HepG2 (cell line): ENCODE measurements at regions not wholly inside any gene's neighbourhood (a gene's known extent, or its start where the extent isn't known, plus 50 kb on each side); places are given as distances from the start of the nearest gene placed in this dataset.

Source experiments
- ATAC-seq: fragments of 200-7000 bp; cut with Tn5 transposase; 3 replicates; pipeline ENCODE4 v1.9.1; 2020; ENCODE audit warnings: mild to moderate bottlenecking, moderate library complexity
- BruUV-seq: library from RNA; stranded (reverse); fragments of 400-500 nt; replicated peaks from 2 replicates; lab custom pipeline; 2021; lab: Mats Ljungman, UMichigan
- CTCF ChIA-PET: fragments of 300-600 bp; formaldehyde crosslinking; extraction: SDS; loops from one replicate; lab custom pipeline; 2021; ENCODE audit warnings: low total read pairs, inconsistent platforms, low intra/inter-chr PET ratio; lab: Yijun Ruan, JAX
- POLR2A ChIA-PET: fragments of 350-600 bp; sonication (Branson Sonifier 250); formaldehyde crosslinking; loops from one replicate; lab custom pipeline; 2020; ENCODE audit warnings: antibody characterized with exemption, inconsistent platforms; lab: Yijun Ruan, JAX
- DNase-seq: peaks from one replicate; pipeline ENCODE4 v3.0.0-alpha.2; 2015; ENCODE audit warnings: low spot score
- FAIRE-seq: peaks from 3 replicates; lab custom pipeline; 2011; peaks lifted over from hg19 to GRCh38; lab: Jason Lieb, UNC
- H2AFZ ChIP-seq: one replicate; pipeline ENCODE4 v1.6.1; 2011; ENCODE audit warnings: low read length, inconsistent platforms
- H3K27ac ChIP-seq: fragments of 300-600 bp; 3 replicates; pipeline ENCODE4 v1.8.0; 2011; ENCODE audit warnings: mixed run types, mild to moderate bottlenecking, mixed read lengths, low read length, inconsistent platforms; ENCODE audit not compliant: insufficient read depth; ENCODE audit errors: extremely low read length
- H3K27me3 ChIP-seq, 2 experiments: fragments of 200-600 bp in 1 of 2; 2 replicates in 1 of 2; 3 replicates in 1 of 2; pipeline versions ENCODE4 v1.6.0 to v1.8.0; 2011; ENCODE audit warnings: low read length in 2 of 2, mild to moderate bottlenecking in 2 of 2, moderate library complexity in 2 of 2, inconsistent platforms in 1 of 2; ENCODE audit not compliant: insufficient read depth in 2 of 2, control insufficient read depth in 1 of 2
- H3K36me3 ChIP-seq, 2 experiments: fragments of 200-600 bp in 1 of 2; replicated peaks in 1 of 2; 2 replicates in 1 of 2; 3 replicates in 1 of 2; pipeline versions ENCODE4 v1.5.1 to v1.8.0; 2011; ENCODE audit warnings: low read length in 2 of 2, inconsistent platforms in 1 of 2; ENCODE audit not compliant: insufficient read depth in 2 of 2, control insufficient read depth in 1 of 2
- H3K4me1 ChIP-seq: 2 replicates; pipeline ENCODE4 v1.5.1; 2012; ENCODE audit warnings: low read length, inconsistent platforms; ENCODE audit not compliant: insufficient read depth
- H3K4me2 ChIP-seq: 2 replicates; pipeline ENCODE4 v1.6.0; 2011; ENCODE audit warnings: low read depth, low read length, inconsistent platforms
- H3K4me3 ChIP-seq, 3 experiments: fragments of 200-600 bp in 1 of 3; sonication (generic), shearing (Covaris generic) in 1 of 3; replicated peaks in 1 of 3; 2 replicates each; pipeline ENCODE4 v1.5.1; 2011 to 2016; ENCODE audit warnings: low read length in 3 of 3, inconsistent platforms in 2 of 3, low read depth in 2 of 3, mild to moderate bottlenecking in 2 of 3, control low read depth in 1 of 3, mixed read lengths in 1 of 3; ENCODE audit not compliant: insufficient read depth in 1 of 3
- H3K79me2 ChIP-seq: one replicate; pipeline ENCODE4 v1.6.1; 2011; ENCODE audit warnings: low read length, inconsistent platforms; ENCODE audit not compliant: insufficient read depth
- H3K9ac ChIP-seq: 2 replicates; pipeline ENCODE4 v1.6.0; 2011; ENCODE audit warnings: mild to moderate bottlenecking, low read depth, low read length, inconsistent platforms; ENCODE audit not compliant: insufficient read depth
- H3K9me3 ChIP-seq: 2 replicates; pipeline ENCODE4 v1.5.1; 2012; ENCODE audit warnings: mild to moderate bottlenecking, low read length
- H4K20me1 ChIP-seq: 2 replicates; pipeline ENCODE4 v1.6.0; 2011; ENCODE audit warnings: inconsistent platforms, mild to moderate bottlenecking, low read length, moderate library complexity; ENCODE audit not compliant: insufficient read depth
- BRD4 ChIP-seq: sonication (generic); formaldehyde crosslinking; IDR thresholded peaks from 2 replicates; pipeline ENCODE4 v1.4.0; 2020; ENCODE audit warnings: missing genetic modification reagents
- CC2D1A ChIP-seq: sonication (generic); formaldehyde crosslinking; IDR thresholded peaks from 2 replicates; pipeline ENCODE4 v1.8.1; 2023; ENCODE audit warnings: mild to moderate bottlenecking, missing genetic modification reagents
- HNF4G ChIP-seq, 2 experiments: sonication (generic) in 1 of 2; formaldehyde crosslinking in 1 of 2; IDR thresholded peaks; 2 replicates each; pipeline versions ENCODE4 v1.4.0 to v1.6.1; 2011 to 2020; ENCODE audit warnings: borderline replicate concordance in 2 of 2, low read depth in 2 of 2, mild to moderate bottlenecking in 2 of 2, low read length in 1 of 2, missing genetic modification reagents in 1 of 2, moderate library complexity in 1 of 2
- HOXA3 ChIP-seq: sonication (generic); formaldehyde crosslinking; IDR thresholded peaks from 2 replicates; pipeline ENCODE4 v1.5.0; 2020; ENCODE audit warnings: missing genetic modification reagents
- HOXD1 ChIP-seq: sonication (generic); formaldehyde crosslinking; IDR thresholded peaks from 2 replicates; pipeline ENCODE4 v1.5.0; 2020; ENCODE audit warnings: missing genetic modification reagents
- KDM5A ChIP-seq: fragments of 200-600 bp; sonication (generic); IDR thresholded peaks from 2 replicates; pipeline ENCODE4 v1.7.0; 2018; ENCODE audit warnings: antibody characterized with exemption, mild to moderate bottlenecking, low read length, borderline replicate concordance
- NR1H2 ChIP-seq: sonication (generic); formaldehyde crosslinking; IDR thresholded peaks from 2 replicates; pipeline ENCODE4 v1.8.1; 2022; ENCODE audit warnings: low read depth, missing genetic modification reagents, borderline replicate concordance
- RAD21 ChIP-seq: fragments of 450-650 bp; formaldehyde crosslinking; IDR thresholded peaks from 2 replicates; pipeline ENCODE4 v1.5.0; 2020; ENCODE audit warnings: mild to moderate bottlenecking
- SP5 ChIP-seq: IDR thresholded peaks from 2 replicates; pipeline ENCODE4 v1.6.1; 2016; ENCODE audit warnings: low read depth, borderline replicate concordance
- STAG1 ChIP-seq: sonication (generic); formaldehyde crosslinking; IDR thresholded peaks from 2 replicates; pipeline ENCODE4 v1.4.0; 2020; ENCODE audit warnings: missing genetic modification reagents
- TAF1 ChIP-seq: sonication (generic); formaldehyde crosslinking; IDR thresholded peaks from 2 replicates; pipeline ENCODE4 v1.4.0; 2020; ENCODE audit warnings: missing genetic modification reagents
- ZFAT ChIP-seq: sonication (generic); formaldehyde crosslinking; conservative IDR thresholded peaks from 2 replicates; pipeline ENCODE4 v1.8.1; 2023; ENCODE audit warnings: missing genetic modification reagents, inconsistent platforms
- ZFP36L2 ChIP-seq: sonication (generic); formaldehyde crosslinking; IDR thresholded peaks from 2 replicates; pipeline ENCODE4 v1.4.0; 2020; ENCODE audit warnings: missing genetic modification reagents
- ZFP82 ChIP-seq: sonication (generic); formaldehyde crosslinking; IDR thresholded peaks from 2 replicates; pipeline ENCODE4 v1.5.1; 2020; ENCODE audit warnings: mild to moderate bottlenecking, missing genetic modification reagents, borderline replicate concordance
- ZNF329 ChIP-seq: sonication (generic); formaldehyde crosslinking; IDR thresholded peaks from 2 replicates; pipeline ENCODE4 v1.9.0; 2021; ENCODE audit warnings: low read depth, mild to moderate bottlenecking, missing genetic modification reagents
- ZNF746 ChIP-seq: sonication (generic); formaldehyde crosslinking; IDR thresholded peaks from 2 replicates; pipeline ENCODE4 v1.8.0; 2022; ENCODE audit warnings: mild to moderate bottlenecking, missing genetic modification reagents
- WGBS: methylation state at CpG from one replicate; pipeline ENCODE4 v1.1.6; 2017; ENCODE audit warnings: low lambda C conversion rate; 5-methylcytosine and 5-hydroxymethylcytosine counted together
- in situ Hi-C: cut with HindIII; loops from 2 replicates; pipeline ENCODE4 v1.10.0; 2017; ENCODE audit warnings: low pct_unique_long_range_greater_than_20kb; ENCODE audit not compliant: extremely low pct_ligation_motif_present
- intact Hi-C: fragments of 100-400 bp; cut with micrococcal nuclease; formaldehyde crosslinking; loops from one replicate; pipeline ENCODE4 v1.10.0; 2022; ENCODE audit not compliant: unreplicated experiment
- TF ChIP-seq, protein P1 (sequence below): sonication (generic); formaldehyde crosslinking; IDR thresholded peaks from 2 replicates; pipeline ENCODE4 v1.5.1; 2020; ENCODE audit warnings: mild to moderate bottlenecking, missing genetic modification reagents, moderate library complexity
- TF ChIP-seq, protein P2 (sequence below): sonication (generic); formaldehyde crosslinking; IDR thresholded peaks from 2 replicates; pipeline ENCODE4 v1.4.0; 2020; ENCODE audit warnings: missing genetic modification reagents

- Histone ChIP-seq H3K9me3 (no peaks in the 10 kb centered on the region), H3K9ac (no peak overlapping the region), H3K27ac (no peak overlapping the region), H3K4me3 (no peak overlapping the region), H4K20me1 (no peaks in the 10 kb centered on the region), H2AFZ (no peak overlapping the region), H3K4me2 (no peak overlapping the region), H3K36me3 (no peaks in the 10 kb centered on the region), H3K27me3 (no peaks in the 10 kb centered on the region; a peak in 1 of 5 replicates), H3K4me1 (no peaks in the 10 kb centered on the region), H3K79me2 (no peaks in the 10 kb centered on the region)
- ChIA-PET CTCF (no interaction called here), POLR2A (no interaction called here)
- TF ChIP-seq ZFP36L2 (no peak), ZFAT (CRISPR knock-in tag) (no peak), HNF4G (IDR thresholded peaks at IDR 0.05; ENCODE audit: borderline replicate concordance, low read depth, low read length) (no peak), HNF4G (CRISPR knock-in tag; IDR thresholded peaks at IDR 0.05; ENCODE audit: borderline replicate concordance, low read depth) (no peak), NR1H2 (CRISPR knock-in tag) (no peak), ZNF746 (CRISPR knock-in tag) (no peak), BRD4 (CRISPR knock-in tag) (no peak), HOXA3 (CRISPR knock-in tag) (no peak), SP5 (no peak), TAF1 (CRISPR knock-in tag) (no peak), HOXD1 (no peak), CC2D1A (CRISPR knock-in tag) (no peak), STAG1 (CRISPR knock-in tag) (no peak), RAD21 (CRISPR knock-in tag) (no peak), ZFP82 (CRISPR knock-in tag) (no peak), KDM5A (no peak), ZNF329 (no peak)
- TF ChIP-seq, protein P1, sequence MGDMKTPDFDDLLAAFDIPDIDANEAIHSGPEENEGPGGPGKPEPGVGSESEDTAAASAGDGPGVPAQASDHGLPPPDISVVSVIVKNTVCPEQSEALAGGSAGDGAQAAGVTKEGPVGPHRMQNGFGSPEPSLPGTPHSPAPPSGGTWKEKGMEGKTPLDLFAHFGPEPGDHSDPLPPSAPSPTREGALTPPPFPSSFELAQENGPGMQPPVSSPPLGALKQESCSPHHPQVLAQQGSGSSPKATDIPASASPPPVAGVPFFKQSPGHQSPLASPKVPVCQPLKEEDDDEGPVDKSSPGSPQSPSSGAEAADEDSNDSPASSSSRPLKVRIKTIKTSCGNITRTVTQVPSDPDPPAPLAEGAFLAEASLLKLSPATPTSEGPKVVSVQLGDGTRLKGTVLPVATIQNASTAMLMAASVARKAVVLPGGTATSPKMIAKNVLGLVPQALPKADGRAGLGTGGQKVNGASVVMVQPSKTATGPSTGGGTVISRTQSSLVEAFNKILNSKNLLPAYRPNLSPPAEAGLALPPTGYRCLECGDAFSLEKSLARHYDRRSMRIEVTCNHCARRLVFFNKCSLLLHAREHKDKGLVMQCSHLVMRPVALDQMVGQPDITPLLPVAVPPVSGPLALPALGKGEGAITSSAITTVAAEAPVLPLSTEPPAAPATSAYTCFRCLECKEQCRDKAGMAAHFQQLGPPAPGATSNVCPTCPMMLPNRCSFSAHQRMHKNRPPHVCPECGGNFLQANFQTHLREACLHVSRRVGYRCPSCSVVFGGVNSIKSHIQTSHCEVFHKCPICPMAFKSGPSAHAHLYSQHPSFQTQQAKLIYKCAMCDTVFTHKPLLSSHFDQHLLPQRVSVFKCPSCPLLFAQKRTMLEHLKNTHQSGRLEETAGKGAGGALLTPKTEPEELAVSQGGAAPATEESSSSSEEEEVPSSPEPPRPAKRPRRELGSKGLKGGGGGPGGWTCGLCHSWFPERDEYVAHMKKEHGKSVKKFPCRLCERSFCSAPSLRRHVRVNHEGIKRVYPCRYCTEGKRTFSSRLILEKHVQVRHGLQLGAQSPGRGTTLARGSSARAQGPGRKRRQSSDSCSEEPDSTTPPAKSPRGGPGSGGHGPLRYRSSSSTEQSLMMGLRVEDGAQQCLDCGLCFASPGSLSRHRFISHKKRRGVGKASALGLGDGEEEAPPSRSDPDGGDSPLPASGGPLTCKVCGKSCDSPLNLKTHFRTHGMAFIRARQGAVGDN (CRISPR knock-in tag), result no peak
- TF ChIP-seq, protein P2, sequence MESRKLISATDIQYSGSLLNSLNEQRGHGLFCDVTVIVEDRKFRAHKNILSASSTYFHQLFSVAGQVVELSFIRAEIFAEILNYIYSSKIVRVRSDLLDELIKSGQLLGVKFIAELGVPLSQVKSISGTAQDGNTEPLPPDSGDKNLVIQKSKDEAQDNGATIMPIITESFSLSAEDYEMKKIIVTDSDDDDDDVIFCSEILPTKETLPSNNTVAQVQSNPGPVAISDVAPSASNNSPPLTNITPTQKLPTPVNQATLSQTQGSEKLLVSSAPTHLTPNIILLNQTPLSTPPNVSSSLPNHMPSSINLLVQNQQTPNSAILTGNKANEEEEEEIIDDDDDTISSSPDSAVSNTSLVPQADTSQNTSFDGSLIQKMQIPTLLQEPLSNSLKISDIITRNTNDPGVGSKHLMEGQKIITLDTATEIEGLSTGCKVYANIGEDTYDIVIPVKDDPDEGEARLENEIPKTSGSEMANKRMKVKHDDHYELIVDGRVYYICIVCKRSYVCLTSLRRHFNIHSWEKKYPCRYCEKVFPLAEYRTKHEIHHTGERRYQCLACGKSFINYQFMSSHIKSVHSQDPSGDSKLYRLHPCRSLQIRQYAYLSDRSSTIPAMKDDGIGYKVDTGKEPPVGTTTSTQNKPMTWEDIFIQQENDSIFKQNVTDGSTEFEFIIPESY (CRISPR knock-in tag), result no peak
- no peak for ATAC-seq
- no peak for DNase-seq
- FAIRE-seq, result no peak
- intact Hi-C loops (no loop called here), in situ Hi-C loops (no loop called here)
- 0% methylated on average over 2 of the region's 2 CpGs for WGBS
- no TSS peak for BruUV-seq
These were observed 218.6 kb downstream of the ATP23 start for GRCh38 chr12:58159941-58160340.
